NCI-H2029 (cell line): ENCODE measurements at regions not wholly inside any gene's neighbourhood (a gene's known extent, or its start where the extent isn't known, plus 50 kb on each side); places are given as distances from the start of the nearest gene placed in this dataset.

Experiments
- DNase-seq: peaks from one replicate; lab custom pipeline; 2025; lab: John Stamatoyannopoulos, UW

GRCh38 chr6:163916315-163917081 lies 502.0 kb downstream of the QKI start:
- no peak for DNase-seq

- no peak for DNase-seq
These were observed 500.6 kb downstream of the QKI start for GRCh38 chr6:163915131-163915530.

- no peak for DNase-seq
These were observed 498.5 kb downstream of the QKI start for GRCh38 chr6:163913045-163913444.

GRCh38 chr6:163906006-163906710 lies 491.6 kb downstream of the QKI start:
- DNase-seq, result no peak

- DNase-seq, result no peak
These were observed 489.7 kb downstream of the QKI start for GRCh38 chr6:163904186-163904585.

GRCh38 chr6:163903541-163903940 lies 489.0 kb downstream of the QKI start:
- no peak for DNase-seq

- DNase-seq, result no peak
These were observed 488.5 kb downstream of the QKI start for GRCh38 chr6:163902993-163903392.

GRCh38 chr6:163901681-163902080 lies 487.2 kb downstream of the QKI start:
- DNase-seq, result no peak

GRCh38 chr6:163900570-163900969 lies 486.1 kb downstream of the QKI start:
- DNase-seq, result no peak

GRCh38 chr6:163897669-163898068 lies 483.2 kb downstream of the QKI start:
- DNase-seq, result no peak

- DNase-seq, result no peak
These were observed 482.5 kb downstream of the QKI start for GRCh38 chr6:163897030-163897429.

- no peak for DNase-seq
These were observed 480.6 kb downstream of the QKI start for GRCh38 chr6:163895162-163895561.

GRCh38 chr6:163893609-163894189 lies 479.2 kb downstream of the QKI start:
- DNase-seq, result no peak

- no peak for DNase-seq
These were observed 478.5 kb downstream of the QKI start for GRCh38 chr6:163892824-163893561.

GRCh38 chr6:163889904-163890514 lies 475.5 kb downstream of the QKI start:
- DNase-seq, result no peak

GRCh38 chr6:163888030-163888819 lies 473.7 kb downstream of the QKI start:
- DNase-seq, result no peak

GRCh38 chr6:163886428-163886827 lies 471.9 kb downstream of the QKI start:
- no peak for DNase-seq

GRCh38 chr6:163883984-163884383 lies 469.5 kb downstream of the QKI start:
- no peak for DNase-seq

- no peak for DNase-seq
These were observed 464.2 kb downstream of the QKI start for GRCh38 chr6:163878698-163879097.

GRCh38 chr6:163877877-163878639 lies 463.5 kb downstream of the QKI start:
- no peak for DNase-seq
